HS-27A (cell line): ENCODE measurements at regions not wholly inside any gene's neighbourhood (a gene's known extent, or its start where the extent isn't known, plus 50 kb on each side); places are given as distances from the start of the nearest gene placed in this dataset.

Experiments used
- DNase-seq: peaks from one replicate; pipeline ENCODE4 v3.0.0-alpha.2; 2012; ENCODE audit warnings: low read depth, missing footprints

- DNase-seq: no peak
These were observed 78.6 kb upstream of the CCL2 start for GRCh38 chr17:34176440-34176839.

- DNase-seq: no peak
These were observed 77.4 kb upstream of the CCL2 start for GRCh38 chr17:34177642-34178041.

GRCh38 chr17:34178092-34178491, 77.0 kb upstream of the CCL2 start:
- DNase-seq: no peak

- DNase-seq: no peak
These were observed 72.9 kb upstream of the CCL2 start for GRCh38 chr17:34182036-34182803.

GRCh38 chr17:34195987-34196386, 59.1 kb upstream of the CCL2 start:
- DNase-seq: no peak

GRCh38 chr17:34198519-34198918, 56.6 kb upstream of the CCL2 start:
- no peak for DNase-seq

GRCh38 chr17:34199454-34199853, 55.6 kb upstream of the CCL2 start:
- no peak for DNase-seq

- DNase-seq: peak; percentile 27
These were observed 55.1 kb upstream of the CCL2 start for GRCh38 chr17:34199932-34200534.

- DNase-seq: no peak
These were observed 53.9 kb upstream of the CCL2 start for GRCh38 chr17:34201225-34201624.

- no peak for DNase-seq
These were observed 53.3 kb upstream of the CCL2 start for GRCh38 chr17:34201767-34202166.

- DNase-seq: no peak
These were observed 52.0 kb upstream of the CCL2 start for GRCh38 chr17:34203018-34203638.

- no peak for DNase-seq
These were observed 50.7 kb upstream of the CCL2 start for GRCh38 chr17:34204402-34204801.
